Stimulated activated CD4-positive, alpha-beta T cell treated with anti-CD3 and anti-CD28 coated beads, TNF-alpha, amount 100 ng/mL, for 24 hours (primary cell): ENCODE measurements at regions not wholly inside any gene's neighbourhood (a gene's known extent, or its start where the extent isn't known, plus 50 kb on each side); places are given as distances from the start of the nearest gene placed in this dataset.
"Not testable (repeated sequence)": the region's sequence is repeated elsewhere in the genome, so short reads cannot be mapped to it uniquely, and the experiment has no call there.

ENCODE experiments used
- DNase-seq, 3 experiments: peaks; one replicate each; pipeline ENCODE4 v3.0.0-alpha.2; 2020; ENCODE audit warnings: low read depth in 3 of 3

GRCh38 chr5:2383698-2384065 is 367.8 kb downstream of the IRX2 start:
- DNase-seq = no peak

- DNase-seq = no peak
Measured at GRCh38 chr5:2382776-2383697, 368.4 kb downstream of the IRX2 start.

DNA sequence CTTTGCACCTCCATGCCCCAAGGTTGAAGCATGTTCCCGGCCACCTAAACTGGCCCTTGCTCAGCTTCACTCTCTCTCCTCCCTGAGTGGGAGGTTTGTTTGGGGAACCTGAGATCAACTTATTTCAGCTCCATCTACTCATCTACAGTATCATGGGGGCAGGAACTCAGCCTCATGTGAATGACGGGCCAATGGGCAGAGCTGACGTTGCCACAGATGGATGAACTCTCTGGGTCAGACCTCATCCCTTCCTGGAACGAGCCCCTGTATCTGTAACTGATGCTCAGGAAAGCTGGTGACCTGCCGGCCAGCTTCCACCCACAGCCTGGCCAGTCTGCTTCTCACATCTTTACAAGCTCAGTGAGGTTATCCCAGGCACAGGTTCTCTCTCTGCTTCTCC is 369.6 kb downstream of the IRX2 start:
- DNase-seq = no peak

GRCh38 chr5:2381070-2381469 is 370.4 kb downstream of the IRX2 start:
- no peak for DNase-seq

DNA sequence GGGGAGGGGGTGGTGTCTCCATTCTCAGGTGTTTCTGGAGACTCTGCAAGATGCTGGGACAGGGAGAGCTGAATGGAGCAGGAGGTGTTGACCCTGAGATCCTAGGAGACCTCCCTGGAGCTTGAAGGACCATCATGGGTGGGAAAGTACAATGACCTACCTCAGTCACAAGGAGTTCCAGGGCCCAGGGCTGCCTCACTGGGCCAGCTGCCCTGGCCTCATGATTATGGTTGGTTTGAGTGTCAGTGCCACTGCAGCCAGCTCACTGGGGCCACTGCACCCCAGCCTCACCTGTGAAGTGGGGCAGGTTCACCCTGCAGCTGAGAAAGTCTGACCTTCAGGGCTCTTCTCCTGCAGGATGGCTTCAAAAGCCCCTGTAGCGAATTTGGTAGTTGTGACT is 372.5 kb downstream of the IRX2 start:
- no peak for DNase-seq

- no peak for DNase-seq
Measured at GRCh38 chr5:2378108-2378507, 373.4 kb downstream of the IRX2 start.

GRCh38 chr5:2376486-2376885 is 375.0 kb downstream of the IRX2 start:
- no peak for DNase-seq

DNA sequence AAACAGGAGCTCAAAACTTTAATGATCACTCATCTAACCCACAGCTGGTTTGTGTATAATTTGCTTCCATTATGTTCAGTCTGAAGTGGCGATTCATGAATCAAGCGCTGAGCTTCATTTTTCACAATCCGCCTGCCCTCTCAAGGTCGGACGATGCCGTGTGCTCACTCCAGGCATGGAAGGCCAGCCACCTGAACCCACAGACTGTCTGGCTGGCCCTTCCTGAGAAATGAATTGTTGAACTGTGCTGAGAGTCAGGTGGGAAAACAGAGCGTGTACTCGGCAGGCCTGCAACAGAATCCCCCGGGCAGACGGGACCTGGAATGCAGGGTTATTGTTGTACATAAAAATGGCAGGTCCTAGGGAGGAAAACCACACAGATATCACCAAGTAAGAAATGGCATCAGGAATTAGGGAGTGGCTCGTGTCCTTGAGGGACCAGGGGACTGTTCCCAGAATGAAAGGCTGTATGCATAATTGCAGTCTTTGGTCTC is 375.7 kb downstream of the IRX2 start:
- DNase-seq = no peak

DNA sequence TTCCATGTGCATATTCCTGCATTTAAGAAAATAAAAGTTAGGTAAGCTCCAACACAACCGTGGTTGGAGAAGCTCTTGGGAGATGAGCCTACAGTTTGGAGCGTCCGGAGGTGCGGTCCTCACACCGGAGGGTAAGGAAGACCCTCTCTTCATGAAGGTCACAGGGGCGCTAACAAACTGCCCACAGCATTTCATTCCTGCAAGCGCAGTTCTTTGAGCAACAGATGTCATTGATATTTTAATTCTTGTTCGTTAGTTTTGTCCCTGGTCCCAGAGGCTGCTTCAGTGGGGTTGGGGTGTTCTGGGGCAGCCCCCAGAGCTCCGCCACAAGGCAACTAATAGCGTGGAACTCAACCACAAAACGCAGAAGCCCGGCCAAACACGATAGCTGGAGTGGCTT is 376.2 kb downstream of the IRX2 start:
- no peak for DNase-seq

DNA sequence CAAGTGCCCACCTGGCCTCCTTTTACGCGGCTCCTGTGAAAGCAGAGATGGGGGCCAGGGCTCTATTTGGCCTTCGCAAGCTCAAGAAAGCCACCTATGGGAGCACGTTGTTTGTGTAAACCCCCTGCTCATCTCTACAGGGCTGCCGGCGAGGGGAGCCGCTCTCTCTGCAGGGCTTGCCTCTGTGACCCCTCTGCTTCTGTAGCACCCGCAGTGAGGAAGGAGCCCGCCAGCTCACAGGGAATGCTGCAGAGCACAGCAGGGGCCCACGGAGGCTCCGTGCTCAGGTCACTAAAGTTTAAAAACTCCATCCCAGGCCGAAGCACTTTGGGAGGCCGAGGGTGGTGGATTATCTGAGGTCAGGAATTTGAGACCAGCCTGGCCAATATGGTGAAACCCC is 376.8 kb downstream of the IRX2 start:
- DNase-seq = no peak

DNA sequence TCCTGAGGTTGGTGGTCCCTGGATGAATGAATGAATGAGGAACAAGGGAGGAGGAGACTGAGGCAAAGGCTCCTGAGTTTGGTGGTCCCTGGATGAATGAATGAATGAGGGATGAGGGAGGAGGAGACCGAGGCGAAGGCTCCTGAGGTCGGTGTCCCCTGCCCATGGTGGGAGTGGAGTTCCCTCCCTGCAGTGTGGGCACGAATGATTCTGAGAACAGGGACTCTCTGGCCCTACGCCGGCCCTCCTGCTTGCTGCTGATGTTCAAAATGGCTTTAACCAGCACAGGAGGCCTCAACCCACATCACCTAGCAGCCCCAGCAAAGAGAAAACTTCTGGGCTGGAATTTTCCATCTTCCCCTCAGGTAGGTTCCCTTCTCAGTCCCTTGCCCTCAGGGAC is 377.8 kb downstream of the IRX2 start:
- DNase-seq = no peak

DNA sequence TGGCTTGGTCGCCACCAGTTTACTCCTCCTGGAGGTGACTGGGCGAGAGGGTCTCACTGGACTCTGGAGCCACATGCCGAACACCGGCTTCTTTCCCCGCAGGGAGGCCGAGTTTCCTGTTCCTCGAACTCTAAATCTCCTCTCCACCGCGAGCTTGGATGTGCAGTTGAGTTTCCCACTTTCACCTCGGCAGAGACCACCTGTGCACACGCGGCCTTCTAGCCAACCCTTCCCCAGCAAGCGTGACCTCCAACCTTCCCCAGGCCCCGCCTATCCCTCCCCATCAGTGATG is 380.1 kb downstream of the IRX2 start:
- no peak for DNase-seq

DNA sequence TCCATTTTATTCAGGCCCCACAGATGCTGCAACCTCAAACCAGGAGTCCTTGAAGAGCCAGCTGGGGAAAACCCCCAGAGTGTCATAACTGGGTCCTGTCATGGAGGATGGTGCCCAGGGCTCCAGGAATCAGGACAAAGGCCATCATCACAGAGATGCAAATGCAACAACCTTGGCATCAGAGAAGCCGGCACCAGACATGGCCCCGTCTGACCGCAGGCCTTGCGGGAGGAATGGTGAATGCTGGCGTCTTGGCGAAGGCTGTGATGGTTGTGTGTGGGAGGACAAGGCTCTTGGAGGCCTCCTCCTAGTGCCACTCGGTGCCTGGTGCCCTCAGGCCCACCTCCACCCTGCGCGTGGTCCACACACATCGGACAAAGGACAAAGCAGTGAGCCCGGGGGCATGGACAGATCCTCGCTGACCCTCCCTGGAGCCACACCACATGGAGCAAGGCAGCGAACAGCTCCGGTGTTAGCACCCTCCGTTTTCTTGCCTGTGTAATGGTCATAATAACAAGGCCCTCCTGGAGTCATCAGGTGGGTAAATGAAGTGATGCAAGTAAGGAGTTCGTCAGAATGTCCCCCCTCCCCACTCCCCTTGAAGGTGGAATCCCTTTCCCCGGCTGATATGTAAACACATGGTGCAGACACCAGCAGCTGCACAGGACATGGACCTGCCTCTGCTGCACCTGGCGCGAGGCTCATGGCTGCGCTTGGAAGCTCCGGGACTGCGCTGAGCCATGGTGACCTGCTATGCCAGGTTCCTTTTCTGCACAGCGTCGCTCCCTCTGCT is 380.7 kb downstream of the IRX2 start:
- no peak for DNase-seq

DNA sequence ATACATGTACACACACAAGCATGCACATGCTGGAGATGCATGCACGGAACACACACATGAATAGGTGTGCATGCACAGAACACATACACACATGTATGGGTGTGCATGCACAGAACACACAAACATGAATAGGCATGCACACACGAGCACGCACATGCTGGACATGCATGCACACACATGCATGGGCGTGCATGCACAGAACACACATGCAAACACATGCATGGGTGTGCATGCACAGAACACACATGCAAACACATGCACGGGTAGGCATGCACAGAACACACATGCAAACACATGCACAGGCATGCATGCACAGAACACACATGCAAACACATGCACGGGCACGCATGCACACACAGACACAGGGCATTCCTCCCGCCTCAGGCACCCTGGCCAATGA is 382.3 kb downstream of the IRX2 start:
- DNase-seq = no peak

DNA sequence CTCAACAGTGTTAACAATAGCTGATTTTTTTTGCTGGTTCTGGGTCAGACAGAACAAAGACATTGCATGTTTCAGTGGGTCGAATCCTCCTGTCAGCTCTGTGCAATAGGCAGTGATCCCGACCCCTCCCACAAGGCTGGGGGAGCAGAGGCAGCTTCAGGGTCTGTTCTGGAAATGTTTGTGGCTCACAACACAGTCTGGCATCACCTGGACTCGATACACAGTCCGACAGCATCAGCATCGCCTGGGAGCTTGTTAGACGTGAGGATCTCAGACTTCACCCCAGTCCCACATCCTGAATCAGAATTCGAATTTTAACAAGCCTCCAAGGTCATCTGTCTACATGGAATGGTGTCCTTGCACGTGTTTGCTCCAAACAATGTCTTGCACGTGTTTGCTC is 384.7 kb downstream of the IRX2 start:
- DNase-seq = no peak

DNA sequence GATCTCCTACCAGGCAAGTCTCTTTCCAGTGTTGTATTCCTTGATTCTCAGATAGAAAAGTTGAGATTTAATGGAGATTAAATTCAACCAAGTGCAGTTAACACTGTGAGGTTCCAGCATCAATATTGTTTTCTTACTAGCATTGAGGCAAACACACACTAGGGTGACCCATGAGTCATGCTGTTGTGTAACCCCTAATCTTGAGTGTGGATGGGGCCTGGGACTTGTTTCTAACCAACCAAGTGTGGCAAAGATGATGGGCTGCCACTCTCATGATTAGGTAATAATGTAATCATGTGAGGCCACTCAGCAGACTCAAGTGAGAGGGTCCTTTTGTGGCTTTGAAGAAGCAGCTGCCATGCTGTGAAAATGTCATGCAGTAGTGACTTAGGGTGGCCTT is 394.2 kb downstream of the IRX2 start:
- DNase-seq = no peak

DNA sequence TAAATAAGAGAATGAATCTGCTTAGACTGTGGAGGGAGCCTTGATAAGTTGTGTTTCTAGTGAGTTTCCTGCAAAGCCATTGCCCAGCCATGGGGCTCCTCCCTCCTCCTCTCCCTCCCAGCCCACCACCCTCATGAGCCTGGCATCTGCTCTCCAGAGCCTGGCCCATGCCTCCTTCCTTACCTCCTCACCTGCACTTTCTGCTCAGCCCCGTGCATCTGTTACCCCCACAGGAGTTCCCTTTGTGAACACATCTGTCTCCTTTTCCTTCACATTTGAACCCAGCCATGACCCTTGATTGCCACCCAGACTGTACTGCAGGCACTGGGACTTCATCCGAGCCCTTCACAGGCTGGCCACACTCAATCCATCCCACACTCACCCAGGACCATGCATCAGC is 395.6 kb downstream of the IRX2 start:
- no peak for DNase-seq

DNA sequence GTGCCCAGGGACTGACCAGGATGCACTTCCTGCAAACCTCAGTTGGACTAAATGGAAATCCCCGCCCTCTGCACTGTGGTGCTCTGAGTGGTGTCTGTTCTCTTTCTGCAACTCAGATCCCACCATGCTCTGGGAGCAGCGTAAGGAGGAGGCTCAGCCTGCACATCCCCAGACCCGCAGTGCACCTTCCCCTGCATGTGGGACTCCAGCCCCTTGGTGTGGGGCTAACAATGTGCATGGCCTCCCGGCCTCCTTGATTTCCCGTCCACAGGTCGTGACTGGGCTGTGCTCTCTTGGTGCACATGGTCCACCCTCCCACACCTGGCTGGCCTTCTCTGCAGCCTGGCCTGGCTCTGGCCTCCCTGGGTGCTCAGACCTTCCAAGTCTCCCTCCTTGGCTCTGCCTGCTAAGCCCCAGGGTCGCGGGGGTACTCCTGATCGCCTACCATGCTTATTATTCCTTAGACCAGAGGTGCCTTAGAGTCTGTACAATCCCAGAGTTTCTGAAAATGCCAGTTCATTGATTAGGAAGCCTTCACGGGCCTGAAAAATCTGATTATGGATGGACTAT is 397.5 kb downstream of the IRX2 start:
- DNase-seq = no peak

- no peak for DNase-seq
Measured at GRCh38 chr5:2353211-2353610, 398.3 kb downstream of the IRX2 start.

GRCh38 chr5:2352101-2352861 is 399.2 kb downstream of the IRX2 start:
- no peak for DNase-seq

GRCh38 chr5:2349768-2350167 is 401.7 kb downstream of the IRX2 start:
- DNase-seq = not testable (repeated sequence)

GRCh38 chr5:2338686-2339085 is 412.8 kb downstream of the IRX2 start:
- no peak for DNase-seq
